ENCODE measurements at regions not wholly inside any gene's neighbourhood (a gene's known extent, or its start where the extent isn't known, plus 50 kb on each side); places are given as distances from the start of the nearest gene placed in this dataset.

GRCh38 chr9:109923806-109924205 is 143.8 kb downstream of the PALM2AKAP2 start:
- no peak overlapping the region for H3K4me3 ChIP-seq (replicated peaks; ENCODE audit: low read depth, low read length)
- DNase-seq (ENCODE audit: extremely low read depth, low read depth), result no peak
- no peak for TF ChIP-seq CTCF (IDR thresholded peaks at IDR 0.05; ENCODE audit: low read depth, low read length, missing control alignments)

- DNase-seq (ENCODE audit: extremely low read depth, low read depth), result no peak
- no peak overlapping the region for H3K4me3 ChIP-seq (replicated peaks; ENCODE audit: low read depth, low read length)
- no peak for TF ChIP-seq CTCF (IDR thresholded peaks at IDR 0.05; ENCODE audit: low read depth, low read length, missing control alignments)
Observed at GRCh38 chr9:109925799-109926198, 145.8 kb downstream of the PALM2AKAP2 start.

- DNase-seq (ENCODE audit: extremely low read depth, low read depth), result no peak
Observed at GRCh38 chr9:109926421-109926869, 146.4 kb downstream of the PALM2AKAP2 start.

GRCh38 chr9:109931623-109932022 is 151.6 kb downstream of the PALM2AKAP2 start:
- no peak overlapping the region for H3K4me3 ChIP-seq (replicated peaks; ENCODE audit: low read depth, low read length)
- TF ChIP-seq CTCF (IDR thresholded peaks at IDR 0.05; ENCODE audit: low read depth, low read length, missing control alignments), result no peak
- DNase-seq (ENCODE audit: extremely low read depth, low read depth), result no peak

More at GRCh38 chr9:109926421-109926869, 146.4 kb downstream of the PALM2AKAP2 start:
- TF ChIP-seq CTCF (IDR thresholded peaks at IDR 0.05; ENCODE audit: low read depth, low read length, missing control alignments), result no peak
- H3K4me3 ChIP-seq (replicated peaks; ENCODE audit: low read depth, low read length), result no peak overlapping the region

GRCh38 chr9:109934136-109934856 is 154.3 kb downstream of the PALM2AKAP2 start:
- no peak overlapping the region for H3K4me3 ChIP-seq (replicated peaks; ENCODE audit: low read depth, low read length)
- TF ChIP-seq CTCF (IDR thresholded peaks at IDR 0.05; ENCODE audit: low read depth, low read length, missing control alignments), result no peak
- no peak for DNase-seq (ENCODE audit: extremely low read depth, low read depth)

GRCh38 chr9:109934857-109935215 is 154.8 kb downstream of the PALM2AKAP2 start:
- H3K4me3 ChIP-seq (replicated peaks; ENCODE audit: low read depth, low read length), result no peak overlapping the region
- DNase-seq (ENCODE audit: extremely low read depth, low read depth), result no peak
- TF ChIP-seq CTCF (IDR thresholded peaks at IDR 0.05; ENCODE audit: low read depth, low read length, missing control alignments), result no peak

Data from HFF-Myc (cell line).